ENCODE measurements at regions not wholly inside any gene's neighbourhood (a gene's known extent, or its start where the extent isn't known, plus 50 kb on each side); places are given as distances from the start of the nearest gene placed in this dataset.

GRCh38 chr9:101970609-101971008 is 232.2 kb upstream of the GRIN3A start:
- in situ Hi-C loops (cut with MboI; ENCODE audit: low sequenced_read_pairs, unreplicated experiment), result no loop called here
- DNase-seq (ENCODE audit: low spot score), result no peak

GRCh38 chr9:101968392-101968791 is 229.9 kb upstream of the GRIN3A start:
- no peak for DNase-seq (ENCODE audit: low spot score)
- in situ Hi-C loops (cut with MboI; ENCODE audit: low sequenced_read_pairs, unreplicated experiment), result no loop called here
- TF ChIP-seq, protein P1, sequence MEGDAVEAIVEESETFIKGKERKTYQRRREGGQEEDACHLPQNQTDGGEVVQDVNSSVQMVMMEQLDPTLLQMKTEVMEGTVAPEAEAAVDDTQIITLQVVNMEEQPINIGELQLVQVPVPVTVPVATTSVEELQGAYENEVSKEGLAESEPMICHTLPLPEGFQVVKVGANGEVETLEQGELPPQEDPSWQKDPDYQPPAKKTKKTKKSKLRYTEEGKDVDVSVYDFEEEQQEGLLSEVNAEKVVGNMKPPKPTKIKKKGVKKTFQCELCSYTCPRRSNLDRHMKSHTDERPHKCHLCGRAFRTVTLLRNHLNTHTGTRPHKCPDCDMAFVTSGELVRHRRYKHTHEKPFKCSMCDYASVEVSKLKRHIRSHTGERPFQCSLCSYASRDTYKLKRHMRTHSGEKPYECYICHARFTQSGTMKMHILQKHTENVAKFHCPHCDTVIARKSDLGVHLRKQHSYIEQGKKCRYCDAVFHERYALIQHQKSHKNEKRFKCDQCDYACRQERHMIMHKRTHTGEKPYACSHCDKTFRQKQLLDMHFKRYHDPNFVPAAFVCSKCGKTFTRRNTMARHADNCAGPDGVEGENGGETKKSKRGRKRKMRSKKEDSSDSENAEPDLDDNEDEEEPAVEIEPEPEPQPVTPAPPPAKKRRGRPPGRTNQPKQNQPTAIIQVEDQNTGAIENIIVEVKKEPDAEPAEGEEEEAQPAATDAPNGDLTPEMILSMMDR (IDR thresholded peaks at IDR 0.05; ENCODE audit: borderline replicate concordance, control extremely low read depth, extremely low read depth, insufficient read depth, missing control alignments), result no peak

More at GRCh38 chr9:101970609-101971008, 232.2 kb upstream of the GRIN3A start:
- TF ChIP-seq, protein P1 (IDR thresholded peaks at IDR 0.05; ENCODE audit: borderline replicate concordance, control extremely low read depth, extremely low read depth, insufficient read depth, missing control alignments), result no peak

- in situ Hi-C loops (cut with MboI; ENCODE audit: low sequenced_read_pairs, unreplicated experiment), result no loop called here
- TF ChIP-seq, protein P1 (IDR thresholded peaks at IDR 0.05; ENCODE audit: borderline replicate concordance, control extremely low read depth, extremely low read depth, insufficient read depth, missing control alignments), result no peak
- DNase-seq (ENCODE audit: low spot score), result no peak
Measured at GRCh38 chr9:101966691-101967090, 228.2 kb upstream of the GRIN3A start.

DNA sequence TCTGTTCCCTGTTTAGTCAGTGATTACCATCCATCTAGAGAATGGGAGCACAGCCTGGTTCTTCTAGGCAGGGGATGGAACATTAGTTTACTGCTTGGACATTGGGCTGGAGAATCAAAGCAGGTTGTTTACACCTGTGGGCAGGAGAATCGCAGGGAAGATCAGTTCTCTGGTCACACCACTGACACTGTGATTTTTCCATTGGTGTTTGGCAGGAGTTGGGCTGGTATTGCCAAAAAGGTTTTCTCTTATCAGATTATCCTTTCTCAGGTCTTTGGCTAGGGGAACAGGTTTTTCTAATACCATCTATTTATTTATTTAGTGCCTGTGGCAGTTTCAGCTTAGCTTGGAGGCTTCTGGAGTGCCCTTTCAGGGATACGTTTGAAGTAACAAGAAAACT is 219.3 kb upstream of the GRIN3A start:
- in situ Hi-C loops (cut with MboI; ENCODE audit: low sequenced_read_pairs, unreplicated experiment), result no loop called here
- TF ChIP-seq, protein P1 (IDR thresholded peaks at IDR 0.05; ENCODE audit: borderline replicate concordance, control extremely low read depth, extremely low read depth, insufficient read depth, missing control alignments), result no peak
- no peak for DNase-seq (ENCODE audit: low spot score)

DNA sequence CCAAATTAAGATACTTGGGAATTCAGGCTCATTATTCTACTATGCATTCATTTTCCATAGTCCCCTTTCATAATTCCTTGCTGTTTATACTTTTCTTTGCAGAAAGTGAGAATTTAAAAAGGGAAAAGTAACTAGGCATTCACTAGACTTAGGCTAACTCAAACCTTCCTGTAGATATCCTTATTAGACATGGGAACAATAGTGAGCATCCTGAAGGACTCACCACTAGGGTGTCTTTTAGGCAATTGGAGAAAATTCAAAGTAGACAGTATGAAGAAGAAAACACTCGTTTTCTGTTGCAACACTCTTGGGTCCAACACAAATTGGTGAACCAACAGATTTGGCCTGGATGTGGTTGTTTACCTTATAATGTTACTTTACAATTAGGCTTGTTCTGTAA is 213.2 kb upstream of the GRIN3A start:
- in situ Hi-C loops (cut with MboI; ENCODE audit: low sequenced_read_pairs, unreplicated experiment), result no loop called here
- no peak for DNase-seq (ENCODE audit: low spot score)
- TF ChIP-seq, protein P1 (IDR thresholded peaks at IDR 0.05; ENCODE audit: borderline replicate concordance, control extremely low read depth, extremely low read depth, insufficient read depth, missing control alignments), result no peak

GRCh38 chr9:101931756-101932155 is 193.3 kb upstream of the GRIN3A start:
- DNase-seq (ENCODE audit: low spot score), result no peak
- TF ChIP-seq, protein P1 (IDR thresholded peaks at IDR 0.05; ENCODE audit: borderline replicate concordance, control extremely low read depth, extremely low read depth, insufficient read depth, missing control alignments), result no peak
- in situ Hi-C loops (cut with MboI; ENCODE audit: low sequenced_read_pairs, unreplicated experiment), result no loop called here

DNA sequence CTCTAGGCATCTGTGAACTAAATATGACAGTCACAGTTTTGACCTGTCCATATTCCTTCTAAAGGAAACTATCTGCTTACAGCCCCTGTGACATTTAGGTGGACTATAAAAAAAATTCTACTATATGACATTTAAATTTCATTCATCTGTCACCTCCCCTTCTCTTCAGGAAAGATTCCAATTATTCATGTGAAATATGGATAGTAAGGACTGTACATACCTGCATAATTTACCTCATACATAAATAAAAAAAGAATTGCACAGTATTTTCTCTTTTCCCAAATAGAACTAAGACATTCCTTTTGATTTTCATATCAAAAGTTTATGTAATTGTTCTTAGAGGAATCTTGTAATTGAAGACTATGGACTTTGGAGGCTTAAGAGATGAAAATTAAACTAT is 192.3 kb upstream of the GRIN3A start:
- DNase-seq (ENCODE audit: low spot score), result no peak
- TF ChIP-seq, protein P1 (IDR thresholded peaks at IDR 0.05; ENCODE audit: borderline replicate concordance, control extremely low read depth, extremely low read depth, insufficient read depth, missing control alignments), result no peak
- in situ Hi-C loops (cut with MboI; ENCODE audit: low sequenced_read_pairs, unreplicated experiment), result no loop called here

Data from GM13976 (cell line).